Activated CD4-positive, CD25-positive, alpha-beta regulatory T cell (primary cell): ENCODE measurements at regions not wholly inside any gene's neighbourhood (a gene's known extent, or its start where the extent isn't known, plus 50 kb on each side); places are given as distances from the start of the nearest gene placed in this dataset.
"Not testable (repeated sequence)": the region's sequence is repeated elsewhere in the genome, so short reads cannot be mapped to it uniquely, and the experiment has no call there.

Experiments
- DNase-seq, 4 experiments: peaks; one replicate each; lab custom pipeline; 2025; lab: John Stamatoyannopoulos, UW

GRCh38 chr17:64773386-64773835, 111.3 kb upstream of the SMURF2 start:
- DNase-seq, result no peak

- no peak for DNase-seq
Observed at GRCh38 chr17:64772845-64773299, 110.8 kb upstream of the SMURF2 start.

GRCh38 chr17:64771980-64772844, 110.1 kb upstream of the SMURF2 start:
- no peak for DNase-seq

- no peak for DNase-seq
Observed at GRCh38 chr17:64769712-64770111, 107.6 kb upstream of the SMURF2 start.

GRCh38 chr17:64767269-64767997, 105.3 kb upstream of the SMURF2 start:
- no peak for DNase-seq

GRCh38 chr17:64765191-64765889, 103.2 kb upstream of the SMURF2 start:
- DNase-seq, result no peak

- no peak for DNase-seq
Observed at GRCh38 chr17:64750891-64751677, 89.0 kb upstream of the SMURF2 start.

GRCh38 chr17:64750478-64750877, 88.4 kb upstream of the SMURF2 start:
- no peak for DNase-seq

- DNase-seq, result no peak
Observed at GRCh38 chr17:64749306-64749705, 87.2 kb upstream of the SMURF2 start.

- DNase-seq, result no peak
Observed at GRCh38 chr17:64747938-64748540, 85.9 kb upstream of the SMURF2 start.

GRCh38 chr17:64742326-64742725, 80.2 kb upstream of the SMURF2 start:
- DNase-seq, result no peak

GRCh38 chr17:64741916-64742315, 79.8 kb upstream of the SMURF2 start:
- not testable (repeated sequence) for DNase-seq

GRCh38 chr17:64741038-64741641, 79.0 kb upstream of the SMURF2 start:
- DNase-seq, result no peak

GRCh38 chr17:64739316-64740058, 77.4 kb upstream of the SMURF2 start:
- no peak for DNase-seq

- DNase-seq, result no peak
Observed at GRCh38 chr17:64736804-64737492, 74.8 kb upstream of the SMURF2 start.

- DNase-seq, result no peak
Observed at GRCh38 chr17:64732336-64733006, 70.4 kb upstream of the SMURF2 start.

GRCh38 chr17:64730023-64730422, 67.9 kb upstream of the SMURF2 start:
- DNase-seq, result not testable (repeated sequence)

GRCh38 chr17:64729201-64729600, 67.1 kb upstream of the SMURF2 start:
- DNase-seq, result no peak
